MM.1S (cell line): ENCODE measurements at regions not wholly inside any gene's neighbourhood (a gene's known extent, or its start where the extent isn't known, plus 50 kb on each side); places are given as distances from the start of the nearest gene placed in this dataset.

Experiments
- EZH2 ChIP-seq: fragments of 300-600 bp; sonication (generic); optimal IDR thresholded peaks from 2 replicates; pipeline ENCODE3; 2017; ENCODE audit warnings: low read depth, mild to moderate bottlenecking, antibody characterized with exemption, low read length, mixed read lengths
- EZH2phosphoT487 ChIP-seq: fragments of 300-600 bp; sonication (generic); IDR thresholded peaks from 2 replicates; pipeline ENCODE4 v1.6.1; 2018; ENCODE audit warnings: antibody characterized with exemption, low read length
- TF ChIP-seq, protein P1 (sequence below): fragments of 300-600 bp; sonication (generic); IDR thresholded peaks from 2 replicates; pipeline ENCODE4 v1.5.1; 2016; ENCODE audit warnings: antibody characterized with exemption, low read length, mixed read lengths

DNA sequence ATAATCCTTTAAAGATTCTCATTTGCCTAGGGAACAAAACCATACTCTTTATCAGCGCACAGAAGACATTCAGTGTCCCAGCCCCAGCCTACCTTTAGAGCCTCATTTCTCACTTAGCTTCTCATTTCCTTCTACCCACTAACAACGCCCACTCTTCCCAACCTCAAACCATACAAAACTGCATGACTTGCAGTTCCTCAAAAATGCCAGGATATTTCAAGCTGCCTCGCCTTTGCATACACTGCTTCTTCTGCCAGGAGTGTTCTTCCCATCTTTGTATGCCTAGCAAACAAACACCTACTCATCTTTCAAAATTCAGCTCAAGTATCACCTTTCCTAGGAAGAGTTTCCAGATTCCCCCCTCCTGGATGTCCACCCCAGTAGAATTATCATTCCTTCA is 129.9 kb upstream of the ADGRL3 start:
- TF ChIP-seq, protein P1, sequence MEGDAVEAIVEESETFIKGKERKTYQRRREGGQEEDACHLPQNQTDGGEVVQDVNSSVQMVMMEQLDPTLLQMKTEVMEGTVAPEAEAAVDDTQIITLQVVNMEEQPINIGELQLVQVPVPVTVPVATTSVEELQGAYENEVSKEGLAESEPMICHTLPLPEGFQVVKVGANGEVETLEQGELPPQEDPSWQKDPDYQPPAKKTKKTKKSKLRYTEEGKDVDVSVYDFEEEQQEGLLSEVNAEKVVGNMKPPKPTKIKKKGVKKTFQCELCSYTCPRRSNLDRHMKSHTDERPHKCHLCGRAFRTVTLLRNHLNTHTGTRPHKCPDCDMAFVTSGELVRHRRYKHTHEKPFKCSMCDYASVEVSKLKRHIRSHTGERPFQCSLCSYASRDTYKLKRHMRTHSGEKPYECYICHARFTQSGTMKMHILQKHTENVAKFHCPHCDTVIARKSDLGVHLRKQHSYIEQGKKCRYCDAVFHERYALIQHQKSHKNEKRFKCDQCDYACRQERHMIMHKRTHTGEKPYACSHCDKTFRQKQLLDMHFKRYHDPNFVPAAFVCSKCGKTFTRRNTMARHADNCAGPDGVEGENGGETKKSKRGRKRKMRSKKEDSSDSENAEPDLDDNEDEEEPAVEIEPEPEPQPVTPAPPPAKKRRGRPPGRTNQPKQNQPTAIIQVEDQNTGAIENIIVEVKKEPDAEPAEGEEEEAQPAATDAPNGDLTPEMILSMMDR: no peak
- TF ChIP-seq EZH2 (no peak), EZH2phosphoT487 (no peak)
